ENCODE measurements at regions not wholly inside any gene's neighbourhood (a gene's known extent, or its start where the extent isn't known, plus 50 kb on each side); places are given as distances from the start of the nearest gene placed in this dataset.
A peak's percentile ranks its signal among the peaks of the same experiment; 100 is the strongest.

- no peak for DNase-seq (ENCODE audit: low spot score)
- TF ChIP-seq CTCF (IDR thresholded peaks at IDR 0.05; ENCODE audit: extremely low read depth, missing control alignments): no peak
These were observed 1159.6 kb downstream of the SORCS3 start for GRCh38 chr10:105800641-105801040.

- no peak for DNase-seq (ENCODE audit: low spot score)
These were observed 1157.3 kb downstream of the SORCS3 start for GRCh38 chr10:105798328-105798889.

GRCh38 chr10:105797234-105797890 is 1156.3 kb downstream of the SORCS3 start:
- DNase-seq (ENCODE audit: low spot score): peak; percentile 44
- TF ChIP-seq CTCF (IDR thresholded peaks at IDR 0.05; ENCODE audit: extremely low read depth, missing control alignments): peak; percentile 55

More at GRCh38 chr10:105798328-105798889, 1157.3 kb downstream of the SORCS3 start:
- TF ChIP-seq CTCF (IDR thresholded peaks at IDR 0.05; ENCODE audit: extremely low read depth, missing control alignments): no peak

- DNase-seq (ENCODE audit: low spot score): no peak
- no peak for TF ChIP-seq CTCF (IDR thresholded peaks at IDR 0.05; ENCODE audit: extremely low read depth, missing control alignments)
These were observed 1152.0 kb downstream of the SORCS3 start for GRCh38 chr10:105793071-105793470.

- DNase-seq (ENCODE audit: low spot score): no peak
These were observed 1144.6 kb downstream of the SORCS3 start for GRCh38 chr10:105785721-105786120.

GRCh38 chr10:105783936-105784483 is 1142.9 kb downstream of the SORCS3 start:
- TF ChIP-seq CTCF (IDR thresholded peaks at IDR 0.05; ENCODE audit: extremely low read depth, missing control alignments): no peak
- DNase-seq (ENCODE audit: low spot score): no peak

More at GRCh38 chr10:105785721-105786120, 1144.6 kb downstream of the SORCS3 start:
- no peak for TF ChIP-seq CTCF (IDR thresholded peaks at IDR 0.05; ENCODE audit: extremely low read depth, missing control alignments)

- no peak for DNase-seq (ENCODE audit: low spot score)
These were observed 1133.8 kb downstream of the SORCS3 start for GRCh38 chr10:105774881-105775280.

More at GRCh38 chr10:105774881-105775280, 1133.8 kb downstream of the SORCS3 start:
- TF ChIP-seq CTCF (IDR thresholded peaks at IDR 0.05; ENCODE audit: extremely low read depth, missing control alignments): no peak

All from GM20000 (cell line).